Activated CD4-positive, alpha-beta T cell treated with anti-CD3 and anti-CD28 coated beads for 24 hours (primary cell): ENCODE measurements at regions not wholly inside any gene's neighbourhood (a gene's known extent, or its start where the extent isn't known, plus 50 kb on each side); places are given as distances from the start of the nearest gene placed in this dataset.

Experiments used
- DNase-seq, 2 donors: peaks; one replicate each; pipeline ENCODE4 v3.0.0-alpha.2; 2020; ENCODE audit warnings: low read depth in 2 of 2

DNA sequence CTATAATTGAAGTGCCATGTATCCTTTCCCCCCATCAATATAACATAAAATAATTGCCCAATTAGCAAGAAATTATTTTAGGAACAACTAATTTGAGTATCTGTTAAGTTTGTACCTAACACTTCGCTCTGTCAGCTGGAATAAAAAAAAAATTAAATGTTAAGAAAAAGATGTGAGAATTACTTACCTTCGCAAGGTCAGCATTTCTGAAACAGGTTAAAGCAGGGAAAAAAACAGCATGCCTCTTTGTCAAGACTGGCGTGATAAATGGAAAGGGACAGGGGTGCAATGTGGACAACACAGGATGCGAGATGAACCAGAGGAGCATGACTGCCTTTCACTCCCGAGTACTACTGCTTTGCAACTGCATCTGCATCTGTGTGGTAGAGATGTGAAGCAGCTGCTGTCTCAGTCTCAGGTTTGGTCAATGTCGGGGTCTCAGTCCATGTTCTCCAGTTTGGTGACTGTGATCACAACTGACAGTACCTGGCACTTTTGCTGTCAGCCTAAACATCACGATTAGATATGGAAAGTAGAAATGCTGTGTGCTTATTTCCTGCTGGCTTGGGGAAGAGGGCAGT, 565.4 kb upstream of the LRRTM1 start:
- DNase-seq: no peak

DNA sequence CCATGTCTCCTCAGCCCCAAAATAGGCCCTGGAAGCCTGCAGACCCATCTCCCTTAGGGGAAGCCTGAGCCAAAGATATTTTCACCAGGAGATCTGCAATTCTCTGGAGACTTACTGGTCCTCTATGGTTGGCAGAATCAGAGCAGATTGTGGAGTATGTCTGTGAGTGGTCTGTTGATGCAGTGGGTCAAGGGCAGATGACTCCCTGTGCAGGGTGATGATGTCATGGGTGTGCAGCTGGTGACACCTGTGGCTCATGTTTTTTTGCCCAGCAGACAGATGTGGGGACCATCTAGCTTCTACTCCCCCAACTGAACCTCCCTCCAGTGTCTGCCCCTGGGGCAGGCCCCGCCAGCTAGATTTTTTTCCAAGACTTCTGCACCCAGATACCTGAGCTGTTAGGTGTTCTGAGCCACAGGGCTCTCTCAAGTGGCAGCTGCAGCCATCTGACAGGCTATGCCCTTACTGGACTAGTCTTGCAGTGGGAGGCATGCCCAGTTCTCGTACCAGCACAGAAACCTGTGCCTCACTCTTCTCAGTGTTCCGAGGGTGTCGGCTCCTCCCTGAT, 558.7 kb upstream of the LRRTM1 start:
- DNase-seq: no peak

DNA sequence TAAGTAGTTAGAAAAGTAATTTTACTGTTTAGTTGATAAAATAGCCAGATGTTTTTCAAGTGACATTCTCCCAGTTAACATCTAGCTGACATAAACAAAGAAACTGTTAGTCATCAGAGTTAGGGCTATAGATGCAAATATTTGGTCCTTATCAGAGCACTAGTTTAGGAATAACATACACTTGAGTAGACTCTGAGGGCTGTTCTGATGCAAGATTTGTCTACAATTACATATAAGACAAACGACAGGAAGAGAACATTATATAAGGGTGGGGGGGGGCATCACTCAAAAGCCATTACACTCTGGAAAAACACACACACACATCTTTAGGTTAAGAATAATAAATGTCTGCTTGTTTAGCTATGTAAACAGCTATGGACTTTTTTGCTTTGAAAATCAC, 554.4 kb upstream of the LRRTM1 start:
- no peak for DNase-seq

DNA sequence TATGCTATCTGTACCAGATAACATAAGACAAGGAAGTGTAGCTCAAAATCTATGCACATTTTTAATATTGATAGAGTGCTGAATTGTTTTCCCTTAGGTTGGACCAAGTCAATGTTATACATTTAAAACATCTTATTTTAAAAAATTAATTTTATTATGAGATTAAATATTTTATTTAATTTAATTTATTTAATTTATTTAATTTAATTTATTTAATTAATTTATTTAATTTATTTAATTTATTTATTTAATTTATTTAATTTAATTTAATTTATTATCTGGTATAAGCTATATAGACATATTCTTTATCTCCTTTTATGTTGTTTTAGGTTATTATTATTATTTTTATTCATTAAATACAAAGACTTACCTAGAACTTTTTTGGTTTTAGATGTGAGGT, 551.7 kb upstream of the LRRTM1 start:
- no peak for DNase-seq

DNA sequence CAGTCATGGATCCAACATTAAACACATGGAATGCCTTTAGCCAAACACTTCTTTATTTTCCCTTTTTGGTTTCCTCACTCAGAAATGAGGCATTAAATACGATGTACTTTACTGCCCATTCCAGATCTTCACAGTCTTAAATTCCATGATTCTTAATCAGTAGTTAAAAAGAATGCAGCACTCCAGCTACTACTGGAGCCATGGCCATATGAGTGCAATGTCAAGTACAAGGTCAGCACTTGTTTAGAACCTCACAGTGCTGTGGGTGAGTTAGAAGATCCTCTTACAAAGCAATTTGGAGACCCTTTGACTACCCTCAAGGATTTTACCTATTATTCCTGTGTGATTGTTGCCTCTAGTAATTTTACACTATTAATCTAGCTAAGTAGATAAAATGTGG, 550.3 kb upstream of the LRRTM1 start:
- DNase-seq: no peak

DNA sequence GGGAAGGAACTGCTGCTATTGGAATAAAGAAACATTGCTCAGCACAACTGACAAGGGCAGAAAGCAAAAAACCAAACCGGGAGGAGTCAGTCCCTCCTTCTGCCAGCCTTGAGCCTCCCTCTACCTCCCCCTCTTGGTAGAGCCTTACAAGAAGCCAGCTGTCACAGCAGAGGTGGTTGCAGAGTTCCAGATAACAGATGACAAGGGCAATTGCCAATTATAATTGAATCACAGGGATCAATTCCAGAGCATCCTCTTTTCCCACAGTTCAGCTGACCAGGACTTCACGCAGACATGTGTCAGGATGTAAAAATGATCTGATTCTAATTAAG, 548.2 kb upstream of the LRRTM1 start:
- no peak for DNase-seq

DNA sequence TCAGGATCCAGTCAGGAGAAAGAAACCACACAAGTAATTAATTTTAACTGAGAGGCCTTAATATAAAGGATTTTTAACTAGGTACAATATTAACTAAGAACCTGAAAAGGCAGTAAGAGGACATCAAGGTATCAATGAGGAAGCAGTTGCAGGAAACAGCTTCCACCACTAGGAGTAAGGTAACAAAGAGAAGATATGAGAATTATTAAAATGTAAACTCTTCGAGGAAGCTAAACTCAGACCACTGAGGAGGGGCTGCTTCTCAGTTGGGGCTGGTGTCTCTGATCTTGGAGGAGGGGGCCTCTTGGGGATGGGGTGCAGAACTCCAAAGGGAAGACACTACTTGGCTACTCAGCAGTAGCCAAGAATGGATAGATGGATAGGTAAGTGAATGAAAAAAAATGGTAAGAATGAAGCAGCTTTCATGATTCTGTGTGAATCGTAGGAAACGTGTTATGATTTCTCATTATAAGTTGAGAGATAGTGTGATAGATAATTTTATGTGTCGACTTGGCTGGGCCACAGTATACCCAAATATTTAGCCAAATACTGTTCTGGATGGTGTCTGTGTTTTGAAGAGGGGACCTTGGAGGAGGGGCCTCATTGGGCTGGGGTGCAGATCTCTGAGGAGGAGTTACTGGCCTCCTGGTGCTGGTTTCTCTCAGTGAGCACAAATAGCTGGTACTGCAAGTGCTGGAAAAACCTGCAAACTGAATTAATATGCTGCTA, 547.7 kb upstream of the LRRTM1 start:
- DNase-seq: no peak

DNA sequence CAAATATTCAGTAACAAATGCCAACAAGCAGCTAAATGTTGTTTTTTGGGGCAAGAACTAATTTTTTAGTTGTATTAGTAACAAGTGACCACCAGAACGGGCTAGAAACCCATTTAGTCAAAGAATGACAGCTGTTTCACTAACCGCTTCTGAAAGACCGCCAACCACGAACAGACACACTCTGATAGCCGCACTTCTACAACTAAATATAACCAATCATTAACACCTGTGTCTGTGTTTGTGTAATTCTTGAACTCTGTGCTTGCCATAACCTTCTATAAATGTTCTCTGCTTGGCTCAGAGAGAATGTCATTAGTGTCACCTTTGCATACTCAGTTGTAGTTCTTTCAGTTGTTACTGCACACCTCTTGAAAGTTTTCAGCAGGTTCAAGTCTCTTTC, 526.3 kb upstream of the LRRTM1 start:
- no peak for DNase-seq

DNA sequence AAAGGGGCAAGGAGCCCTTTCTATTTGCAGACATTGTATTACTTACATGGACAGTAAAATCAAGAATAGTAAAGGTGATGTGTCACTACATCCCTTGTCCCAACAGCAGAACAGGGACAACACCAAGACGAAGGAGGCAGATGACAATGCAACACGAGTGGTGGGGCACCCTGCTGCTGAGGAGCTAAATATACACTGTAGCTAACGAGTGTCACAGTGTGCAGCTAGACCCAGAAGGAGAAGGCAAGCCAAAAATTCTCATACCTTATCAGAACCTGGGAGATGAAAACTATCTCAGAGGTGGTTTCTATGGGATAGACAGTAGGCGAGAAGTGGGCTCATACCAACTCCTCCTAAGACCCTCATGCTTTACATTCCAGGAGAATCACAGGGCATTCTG, 518.4 kb upstream of the LRRTM1 start:
- DNase-seq: no peak

DNA sequence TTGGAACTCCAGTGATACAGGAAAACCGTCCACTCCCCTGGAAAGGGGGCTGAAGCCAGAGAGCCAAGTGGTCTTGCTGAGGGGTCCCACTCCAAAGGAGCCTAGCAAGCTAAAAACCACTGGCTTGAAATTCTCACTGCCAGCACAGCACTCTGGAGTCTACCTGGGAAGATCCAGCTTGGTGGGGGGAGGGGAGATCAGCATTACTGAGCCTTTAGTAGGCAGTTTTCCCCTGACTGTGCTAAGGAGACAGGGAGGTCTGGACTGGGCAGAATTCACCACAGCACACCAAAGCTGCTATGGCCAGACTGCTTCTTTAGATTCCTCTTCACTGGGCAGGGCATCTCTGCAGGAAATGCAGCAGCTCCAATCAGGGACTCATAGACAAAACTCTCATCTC, 510.7 kb upstream of the LRRTM1 start:
- no peak for DNase-seq

DNA sequence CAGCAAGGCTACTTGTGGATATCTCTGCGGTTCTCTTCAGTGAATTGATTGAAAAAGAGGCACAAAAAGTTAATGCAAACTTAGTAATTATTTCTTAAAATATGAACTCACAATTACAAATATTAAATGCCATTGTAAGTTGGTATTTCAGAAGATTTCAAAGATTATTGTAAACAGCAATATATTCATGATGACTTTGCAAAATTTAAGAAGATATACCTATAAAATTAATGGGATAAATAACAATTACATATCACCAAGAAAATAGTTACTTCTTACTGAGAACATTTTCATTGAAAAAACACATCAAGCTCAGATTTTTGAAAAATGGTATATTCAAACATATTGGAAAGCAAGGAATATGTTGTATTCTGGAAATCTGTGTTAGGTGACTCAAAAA, 482.0 kb upstream of the LRRTM1 start:
- DNase-seq: no peak

DNA sequence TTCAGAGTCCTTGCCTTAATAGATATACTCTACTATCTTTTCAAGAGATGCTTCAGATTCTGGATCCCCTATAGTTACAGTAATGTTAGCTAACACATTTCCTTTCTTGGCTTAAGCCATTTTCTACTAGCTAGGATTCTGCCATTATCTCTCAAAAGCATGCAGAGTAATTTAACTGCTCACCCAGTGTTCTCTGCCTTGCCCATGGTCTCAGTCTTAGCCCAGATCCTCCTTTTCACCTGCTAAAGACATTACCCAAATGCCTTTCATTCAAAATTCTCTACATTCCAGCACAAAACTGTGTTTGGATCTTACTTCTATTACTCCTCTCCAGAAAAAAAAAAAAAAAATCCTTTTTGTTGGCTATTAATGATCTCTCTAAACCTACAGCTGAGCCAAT, 474.2 kb upstream of the LRRTM1 start:
- DNase-seq: no peak

DNA sequence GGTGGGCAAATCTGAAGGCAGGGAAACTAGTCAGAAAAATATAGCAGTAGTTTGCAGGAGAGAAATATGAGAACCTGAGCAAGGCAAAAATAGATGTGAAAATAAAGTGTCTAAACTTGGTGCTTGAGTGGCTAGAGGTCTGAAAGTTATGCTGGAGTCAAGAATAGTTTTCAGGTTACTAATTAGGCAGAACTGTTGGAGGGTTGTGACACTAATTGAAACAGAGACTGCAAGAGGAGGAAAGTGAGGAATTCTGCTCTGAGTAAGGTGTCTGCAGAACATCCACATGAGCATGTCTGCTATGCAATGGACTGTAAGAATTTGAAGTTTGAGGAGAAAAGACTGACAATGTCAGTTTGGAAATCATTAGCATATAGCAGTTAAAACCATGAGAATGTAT, 444.0 kb upstream of the LRRTM1 start:
- DNase-seq: no peak

DNA sequence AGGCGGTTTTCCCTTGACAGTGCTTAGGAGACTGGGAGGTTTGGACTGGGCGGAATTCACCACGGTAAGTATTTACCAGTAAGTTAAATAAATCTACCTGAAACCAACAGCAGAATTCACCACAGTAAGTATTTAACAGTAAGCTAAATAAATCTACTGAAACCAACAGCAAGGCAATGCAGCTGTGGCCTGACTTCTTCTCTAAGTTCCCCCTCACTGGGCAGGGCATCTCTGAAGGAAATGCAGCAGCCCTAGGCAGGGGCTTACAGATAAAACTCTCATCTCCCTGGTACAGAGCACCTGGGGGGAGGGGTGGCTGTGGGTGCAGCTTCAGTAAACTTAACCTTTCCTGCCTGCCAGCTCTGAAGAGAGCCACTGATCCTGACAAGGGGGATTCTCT, 432.5 kb upstream of the LRRTM1 start:
- no peak for DNase-seq

DNA sequence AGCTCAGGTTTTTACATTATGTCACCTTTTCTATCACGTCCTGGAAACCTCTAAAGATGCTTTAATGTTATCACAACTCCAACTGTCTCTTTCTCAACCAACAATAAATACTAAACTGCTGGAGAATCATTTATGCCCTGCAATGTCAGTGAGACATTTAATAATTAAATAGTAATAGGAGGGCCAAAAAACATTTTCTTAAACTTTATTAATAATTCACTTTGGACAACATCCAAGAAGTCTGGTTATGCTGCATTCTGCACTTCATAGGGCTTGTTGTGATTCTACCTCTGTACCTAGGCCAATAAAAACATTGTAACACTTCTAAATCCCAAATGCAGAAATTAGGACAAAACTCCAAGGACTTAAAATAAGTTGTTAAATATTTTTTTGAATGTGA, 420.4 kb upstream of the LRRTM1 start:
- DNase-seq: no peak

DNA sequence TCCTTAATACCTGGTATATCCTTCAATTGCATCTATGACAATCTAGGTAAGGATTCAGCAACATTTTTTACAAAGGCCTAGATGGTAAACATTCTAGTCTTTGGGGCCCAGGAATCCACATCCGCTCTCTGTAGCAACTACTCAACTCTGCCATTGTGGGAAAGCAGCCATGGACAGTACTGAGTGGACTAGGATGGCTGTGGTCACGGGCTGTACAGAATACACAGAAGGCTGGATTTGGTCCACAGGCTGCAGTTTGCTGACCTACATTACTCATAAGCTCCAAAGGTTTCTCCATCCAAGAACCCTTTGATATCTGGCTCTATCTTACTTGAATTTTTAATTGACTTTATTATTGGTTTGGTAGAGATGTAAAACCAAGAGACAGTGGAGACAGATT, 418.3 kb upstream of the LRRTM1 start:
- no peak for DNase-seq

DNA sequence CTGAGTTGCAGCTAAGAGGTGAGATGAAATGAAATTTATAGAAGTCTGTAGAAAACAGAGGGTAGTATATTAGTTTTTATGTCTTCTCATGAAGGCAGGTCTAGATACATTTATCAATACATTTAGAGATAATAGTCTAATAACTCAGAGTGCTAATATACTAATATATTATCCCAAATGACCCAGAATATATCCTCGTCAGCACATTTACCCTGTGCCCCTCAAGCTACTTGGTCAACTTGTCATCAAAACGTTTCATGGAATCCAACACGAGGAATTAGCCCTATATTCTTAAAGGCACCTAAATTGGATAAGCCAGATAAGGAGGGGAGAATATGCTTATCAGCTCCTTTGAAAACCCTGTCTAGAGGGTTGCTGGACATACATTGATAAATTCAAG, 415.1 kb upstream of the LRRTM1 start:
- no peak for DNase-seq

DNA sequence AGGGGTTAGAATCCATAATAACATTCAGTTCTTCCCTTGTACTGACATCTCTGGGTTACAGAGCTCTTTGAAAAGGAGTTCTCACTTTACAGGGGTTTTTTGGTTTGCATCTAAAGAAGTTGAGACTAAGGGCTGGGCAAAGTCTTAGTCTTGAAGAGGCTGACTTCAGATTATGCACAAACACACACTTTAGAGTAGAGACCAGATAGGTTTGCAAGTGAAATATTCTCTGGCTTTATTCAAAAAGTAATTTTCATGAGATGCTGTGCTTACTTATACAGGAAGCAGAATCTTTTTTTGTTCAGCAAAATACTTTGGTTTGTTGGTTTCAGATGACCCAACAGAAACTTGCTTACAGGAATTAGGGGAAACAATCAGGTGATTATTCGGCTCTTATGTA, 410.9 kb upstream of the LRRTM1 start:
- no peak for DNase-seq

DNA sequence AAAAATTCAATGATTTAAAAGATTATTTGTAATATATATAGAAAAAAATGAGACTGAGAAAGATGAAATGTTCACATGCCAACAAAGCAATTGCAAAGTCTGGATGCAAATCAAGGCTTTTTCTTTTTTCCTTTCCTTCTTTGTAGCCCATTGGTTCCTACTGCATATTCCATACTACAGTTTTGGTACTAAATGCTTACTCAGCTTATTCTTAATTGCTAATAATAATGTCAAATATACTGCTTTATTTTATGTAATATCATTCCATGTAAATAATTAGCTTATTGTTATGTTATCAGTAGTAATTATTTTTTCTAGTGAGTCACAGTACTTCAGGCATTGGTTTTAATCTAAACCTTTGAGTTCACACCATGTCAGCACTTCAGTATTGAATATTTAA, 407.4 kb upstream of the LRRTM1 start:
- no peak for DNase-seq

DNA sequence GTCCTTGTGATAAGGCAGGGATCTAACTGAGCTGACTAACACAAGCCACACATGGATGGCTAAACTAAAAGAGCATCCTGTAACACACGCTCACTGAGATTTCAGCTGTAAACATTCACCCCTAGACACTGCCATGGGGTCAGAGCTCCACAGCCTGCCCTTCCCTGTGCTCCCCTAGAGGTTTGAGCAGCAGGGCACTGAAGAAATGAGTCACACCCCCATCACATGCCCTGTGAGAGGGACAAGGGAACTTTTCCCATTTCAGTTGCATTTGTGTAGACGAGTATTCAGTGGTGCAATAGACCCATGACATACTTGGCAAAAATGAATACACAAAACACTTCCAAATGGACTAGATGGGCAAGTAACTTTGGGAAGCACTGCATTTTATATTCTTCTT, 402.4 kb upstream of the LRRTM1 start:
- no peak for DNase-seq

DNA sequence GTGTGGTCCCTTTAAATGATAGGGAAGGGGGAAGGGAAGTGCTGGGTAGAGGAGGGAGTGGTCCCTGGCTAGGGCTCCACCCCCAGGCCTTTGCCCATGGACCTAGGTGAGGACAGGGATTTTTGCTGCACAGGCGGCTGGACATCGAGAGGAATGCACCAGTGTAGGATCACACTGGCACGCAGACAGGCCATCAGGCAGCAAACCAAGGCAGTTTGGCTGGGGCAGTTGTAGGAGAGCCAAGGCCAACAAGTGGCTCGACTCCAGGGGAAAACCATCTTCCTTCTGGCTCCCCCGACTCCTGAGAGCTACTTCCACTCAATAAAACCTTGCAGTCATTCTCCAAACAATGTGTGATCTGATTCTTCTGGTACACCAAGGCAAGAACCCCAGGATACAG, 402.0 kb upstream of the LRRTM1 start:
- no peak for DNase-seq

DNA sequence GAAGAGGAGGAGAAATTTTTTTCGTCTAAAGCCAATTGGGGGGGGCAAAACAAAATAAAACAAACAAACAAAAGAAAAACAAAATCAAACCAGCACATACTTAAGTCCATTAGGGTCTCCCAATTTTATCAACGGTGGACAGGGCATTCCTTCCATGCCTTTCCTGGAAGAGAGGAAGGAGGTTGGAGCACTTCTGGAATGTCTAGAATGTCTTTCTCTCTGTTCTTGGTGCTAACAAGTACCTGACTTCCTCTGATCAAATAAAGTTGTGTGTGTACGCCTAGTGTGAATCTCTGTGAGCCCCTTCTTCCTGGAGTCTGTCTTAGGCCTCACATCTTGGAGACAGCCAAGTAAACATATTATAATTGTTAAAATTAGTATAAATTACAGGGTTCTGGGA, 399.0 kb upstream of the LRRTM1 start:
- no peak for DNase-seq

DNA sequence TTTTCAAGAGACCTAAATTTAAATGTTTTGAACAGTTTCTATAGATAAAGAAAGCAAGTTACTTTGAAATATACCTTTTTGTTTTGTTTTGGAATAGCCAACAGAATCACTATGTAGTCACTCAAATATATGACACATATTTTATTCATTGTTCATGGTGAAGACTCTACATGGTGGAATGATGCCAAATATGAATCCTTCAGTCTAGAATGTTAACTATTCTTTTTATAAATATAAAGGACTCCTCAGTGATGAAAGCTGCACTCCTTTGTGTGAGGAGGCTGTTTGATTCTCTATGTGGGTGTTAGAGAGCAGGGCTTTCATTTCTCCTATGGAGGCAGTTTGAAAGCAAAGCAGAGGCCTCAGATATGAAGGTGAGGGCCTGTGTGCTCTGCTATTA, 396.4 kb upstream of the LRRTM1 start:
- DNase-seq: no peak
